Smooth muscle cell (in vitro differentiated cells): ENCODE measurements at regions not wholly inside any gene's neighbourhood (a gene's known extent, or its start where the extent isn't known, plus 50 kb on each side); places are given as distances from the start of the nearest gene placed in this dataset.

Source experiments
- DNase-seq: peaks from one replicate; lab custom pipeline; 2025; ENCODE audit not compliant: unreplicated experiment; lab: John Stamatoyannopoulos, UW
- H2AFZ ChIP-seq: fragments of 200-600 bp; sonication (generic); 2 replicates; pipeline ENCODE4 v1.6.0; 2016; ENCODE audit warnings: antibody characterized with exemption, low read depth, mild to moderate bottlenecking
- H3F3A ChIP-seq: fragments of 200-600 bp; sonication (generic); 2 replicates; pipeline ENCODE4 v1.6.0; 2017; ENCODE audit warnings: antibody characterized with exemption, low read depth
- H3K27ac ChIP-seq: fragments of 200-600 bp; sonication (generic); 2 replicates; pipeline ENCODE4 v1.5.1; 2016; ENCODE audit warnings: low read depth, mild to moderate bottlenecking
- H3K27me3 ChIP-seq: fragments of 200-600 bp; sonication (generic); 2 replicates; pipeline ENCODE4 v1.6.1; 2016; ENCODE audit warnings: low read depth, mild to moderate bottlenecking
- H3K36me3 ChIP-seq: fragments of 200-600 bp; sonication (generic); 2 replicates; pipeline ENCODE4 v1.5.1; 2016; ENCODE audit warnings: low read depth
- H3K4me1 ChIP-seq: fragments of 200-600 bp; sonication (generic); 2 replicates; pipeline ENCODE4 v1.5.1; 2016; ENCODE audit warnings: low read depth
- H3K4me2 ChIP-seq: fragments of 200-600 bp; sonication (generic); 2 replicates; pipeline ENCODE4 v1.6.0; 2016; ENCODE audit warnings: mild to moderate bottlenecking
- H3K4me3 ChIP-seq: fragments of 200-600 bp; sonication (generic); 2 replicates; pipeline ENCODE4 v1.5.1; 2016; ENCODE audit warnings: mild to moderate bottlenecking
- H3K79me2 ChIP-seq: fragments of 200-600 bp; sonication (generic); 2 replicates; pipeline ENCODE4 v1.6.0; 2016; ENCODE audit warnings: low read depth, mild to moderate bottlenecking
- H3K9ac ChIP-seq: fragments of 200-600 bp; sonication (generic); 2 replicates; pipeline ENCODE4 v1.6.0; 2016; ENCODE audit warnings: low read depth
- H3K9me3 ChIP-seq: fragments of 200-600 bp; sonication (generic); replicated peaks from 2 replicates; pipeline ENCODE4 v1.5.1; 2016; ENCODE audit warnings: low read depth
- H4K20me1 ChIP-seq: fragments of 200-600 bp; sonication (generic); 2 replicates; pipeline ENCODE4 v1.6.0; 2016; ENCODE audit warnings: low read depth
- CTCF ChIP-seq: fragments of 200-600 bp; sonication (generic); IDR thresholded peaks from 2 replicates; pipeline ENCODE4 v1.5.1; 2017; ENCODE audit warnings: borderline replicate concordance, mild to moderate bottlenecking, antibody characterized with exemption; ENCODE audit not compliant: insufficient read depth, poor library complexity, severe bottlenecking
- WGBS: methylation state at CpG from one replicate; pipeline ENCODE4 v1.1.7; 2016; ENCODE audit warnings: low lambda C conversion rate; 5-methylcytosine and 5-hydroxymethylcytosine counted together

GRCh38 chr12:88360343-88360742, 218.2 kb downstream of the TMTC3 start:
- 91% methylated on average over 1 of the region's 1 CpG for WGBS
- H3F3A ChIP-seq, result no peaks in the 10 kb centered on the region

GRCh38 chr12:88361493-88361892, 218.8 kb downstream of the KITLG start:
- Histone ChIP-seq H2AFZ (no peak overlapping the region), H3K79me2 (no peaks in the 10 kb centered on the region), H3K9me3 (no peaks in the 10 kb centered on the region), H3K4me2 (no peak overlapping the region), H3K4me3 (no peak overlapping the region), H3K27ac (no peak overlapping the region), H3K9ac (no peak overlapping the region), H3K27me3 (no peaks in the 10 kb centered on the region), H3F3A (no peaks in the 10 kb centered on the region), H3K4me1 (no peaks in the 10 kb centered on the region), H3K36me3 (no peaks in the 10 kb centered on the region), H4K20me1 (no peaks in the 10 kb centered on the region)
- DNase-seq, result no peak
- TF ChIP-seq CTCF, result no peak

More at GRCh38 chr12:88360343-88360742, 218.2 kb downstream of the TMTC3 start:
- no peak for TF ChIP-seq CTCF
- Histone ChIP-seq H3K4me1 (no peaks in the 10 kb centered on the region), H3K79me2 (no peaks in the 10 kb centered on the region), H3K4me2 (no peak overlapping the region), H3K9ac (no peak overlapping the region), H3K27ac (no peak overlapping the region), H2AFZ (no peak overlapping the region), H3K9me3 (no peaks in the 10 kb centered on the region), H4K20me1 (no peaks in the 10 kb centered on the region), H3K36me3 (no peaks in the 10 kb centered on the region), H3K4me3 (no peak overlapping the region), H3K27me3 (no peaks in the 10 kb centered on the region)
- DNase-seq, result no peak

GRCh38 chr12:88362439-88362838, 217.8 kb downstream of the KITLG start:
- no peaks in the 10 kb centered on the region for H4K20me1 ChIP-seq
- no peak for DNase-seq
- H3K79me2 ChIP-seq, result no peaks in the 10 kb centered on the region
- H3F3A ChIP-seq, result no peaks in the 10 kb centered on the region
- no peak for TF ChIP-seq CTCF
- no peak overlapping the region for H3K27ac ChIP-seq
- H3K4me1 ChIP-seq, result no peaks in the 10 kb centered on the region
- no peak overlapping the region for H2AFZ ChIP-seq
- no peak overlapping the region for H3K9ac ChIP-seq
- no peaks in the 10 kb centered on the region for H3K36me3 ChIP-seq
- H3K9me3 ChIP-seq, result no peaks in the 10 kb centered on the region
- 54% methylated on average over 2 of the region's 2 CpGs for WGBS
- no peak overlapping the region for H3K4me3 ChIP-seq
- H3K4me2 ChIP-seq, result no peak overlapping the region
- H3K27me3 ChIP-seq, result no peaks in the 10 kb centered on the region

- no peak overlapping the region for H2AFZ ChIP-seq
- no peak for DNase-seq
- H3K36me3 ChIP-seq, result no peaks in the 10 kb centered on the region
- H3K27ac ChIP-seq, result no peak overlapping the region
- H3K9me3 ChIP-seq, result no peaks in the 10 kb centered on the region
- no peaks in the 10 kb centered on the region for H3K27me3 ChIP-seq
- no peaks in the 10 kb centered on the region for H3F3A ChIP-seq
- no peak overlapping the region for H3K9ac ChIP-seq
- no peak overlapping the region for H3K4me2 ChIP-seq
- H4K20me1 ChIP-seq, result no peaks in the 10 kb centered on the region
- H3K4me1 ChIP-seq, result no peaks in the 10 kb centered on the region
- no peak overlapping the region for H3K4me3 ChIP-seq
- 88% methylated on average over 3 of the region's 3 CpGs for WGBS
- TF ChIP-seq CTCF, result no peak
- no peaks in the 10 kb centered on the region for H3K79me2 ChIP-seq
These were observed 214.9 kb downstream of the KITLG start for GRCh38 chr12:88365403-88365802.
